GM23338 (cell line): ENCODE measurements at regions not wholly inside any gene's neighbourhood (a gene's known extent, or its start where the extent isn't known, plus 50 kb on each side); places are given as distances from the start of the nearest gene placed in this dataset.

Experiments used
- CREB1 ChIP-seq: fragments of 250-450 bp; sonication (Bioruptor Pico); IDR thresholded peaks from 2 replicates; pipeline ENCODE4 v1.5.0; 2020; ENCODE audit warnings: low read depth, mild to moderate bottlenecking, moderate library complexity
- CTCF ChIP-seq, 2 experiments: fragments of 200-600 bp in 1 of 2; sonication (generic) in 1 of 2; conservative IDR thresholded peaks; 2 replicates each; pipeline versions ENCODE4 v1.5.1 to v1.6.1; 2016 to 2017; ENCODE audit warnings: antibody characterized with exemption in 2 of 2, low read depth in 2 of 2, mild to moderate bottlenecking in 2 of 2, moderate library complexity in 1 of 2
- EZH2 ChIP-seq: fragments of 200-600 bp; sonication (generic); IDR thresholded peaks from one replicate; pipeline ENCODE4 v1.8.0; 2017; ENCODE audit warnings: antibody characterized with exemption, mild to moderate bottlenecking, low read depth; ENCODE audit not compliant: unreplicated experiment
- EZH2phosphoT487 ChIP-seq: fragments of 200-600 bp; sonication (generic); IDR thresholded peaks from one replicate; pipeline ENCODE4 v1.8.1; 2018; ENCODE audit warnings: antibody characterized with exemption; ENCODE audit not compliant: unreplicated experiment
- JUNB ChIP-seq: IDR thresholded peaks from one replicate; pipeline ENCODE4 v1.6.1; 2016; ENCODE audit warnings: antibody characterized with exemption; ENCODE audit not compliant: unreplicated experiment
- POLR2AphosphoS5 ChIP-seq: IDR thresholded peaks from 2 replicates; pipeline ENCODE4 v1.6.1; 2016; ENCODE audit warnings: antibody characterized with exemption, low read depth
- REST ChIP-seq: IDR thresholded peaks from one replicate; pipeline ENCODE4 v1.6.1; 2018; ENCODE audit warnings: antibody characterized with exemption; ENCODE audit not compliant: unreplicated experiment
- STAT1 ChIP-seq: IDR thresholded peaks from one replicate; pipeline ENCODE4 v1.6.1; 2016; ENCODE audit warnings: antibody characterized with exemption; ENCODE audit not compliant: unreplicated experiment

- TF ChIP-seq CTCF (conservative IDR thresholded peaks at IDR 0.05; ENCODE audit: low read depth in 2 of 2) (no peak), EZH2 (no peak), POLR2AphosphoS5 (no peak), CREB1 (CRISPR knock-in tag) (no peak), EZH2phosphoT487 (no peak), REST (no peak), JUNB (no peak), STAT1 (no peak)
These were observed 350.8 kb downstream of the PTPRU start for GRCh38 chr1:29586991-29587745.
